Liver (tissue), 8 donors: ENCODE measurements at regions not wholly inside any gene's neighbourhood (a gene's known extent, or its start where the extent isn't known, plus 50 kb on each side); places are given as distances from the start of the nearest gene placed in this dataset.

Experiments used
- DNase-seq: peaks from one replicate; pipeline ENCODE4 v3.0.0-alpha.2; 2017; ENCODE audit warnings: low spot score
- H3K27ac ChIP-seq, 2 donors: one replicate each; pipeline ENCODE4 v1.7.0; 2013; ENCODE audit warnings: inconsistent platforms in 2 of 2, low read length in 2 of 2, control low read depth in 1 of 2, low read depth in 1 of 2, mild to moderate bottlenecking in 1 of 2
- H3K27me3 ChIP-seq, 4 donors: one replicate each; pipeline versions ENCODE4 v1.6.1 to v1.7.0; 2013; ENCODE audit warnings: low read length in 3 of 4, inconsistent platforms in 1 of 4, mild to moderate bottlenecking in 1 of 4, moderate library complexity in 1 of 4; ENCODE audit not compliant: control insufficient read depth in 4 of 4, insufficient read depth in 4 of 4
- H3K36me3 ChIP-seq, 4 donors: one replicate each; pipeline versions ENCODE4 v1.6.1 to v1.7.0; 2013; ENCODE audit warnings: low read length in 3 of 4, mild to moderate bottlenecking in 3 of 4, low read depth in 1 of 4, moderate library complexity in 1 of 4; ENCODE audit not compliant: control insufficient read depth in 4 of 4, insufficient read depth in 3 of 4
- H3K4me1 ChIP-seq, 4 donors: one replicate each; pipeline versions ENCODE4 v1.6.1 to v1.7.0; 2013; ENCODE audit warnings: low read length in 3 of 4, mild to moderate bottlenecking in 3 of 4, moderate library complexity in 1 of 4; ENCODE audit not compliant: control insufficient read depth in 4 of 4, insufficient read depth in 4 of 4
- H3K4me3 ChIP-seq, 3 donors: one replicate each; pipeline versions ENCODE4 v1.6.1 to v1.7.0; 2013; ENCODE audit warnings: low read length in 3 of 3, control low read depth in 1 of 3, low read depth in 1 of 3, mild to moderate bottlenecking in 1 of 3
- H3K9ac ChIP-seq, 2 donors: one replicate each; pipeline ENCODE4 v1.7.0; 2013; ENCODE audit warnings: low read length in 2 of 2, mild to moderate bottlenecking in 2 of 2, moderate library complexity in 2 of 2, control low read depth in 1 of 2, low read depth in 1 of 2
- H3K9me3 ChIP-seq, 4 donors: one replicate each; pipeline versions ENCODE4 v1.6.1 to v1.7.0; 2013; ENCODE audit warnings: low read length in 3 of 4; ENCODE audit not compliant: control insufficient read depth in 4 of 4
- ATF3 ChIP-seq: IDR thresholded peaks from 2 replicates; pipeline ENCODE4 v1.6.1; 2016; ENCODE audit warnings: antibody characterized with exemption
- CTCF ChIP-seq: fragments of 150-350 bp; IDR thresholded peaks from 2 replicates; pipeline ENCODE4 v1.5.1; 2017; ENCODE audit warnings: improper control_type of control experiment, low read depth, low read length; ENCODE audit not compliant: missing input control
- EGR1 ChIP-seq, 2 donors: IDR thresholded peaks; 2 replicates each; pipeline ENCODE4 v1.6.1; 2016 to 2018; ENCODE audit warnings: antibody characterized with exemption in 2 of 2, low read depth in 2 of 2
- FOXA1 ChIP-seq: IDR thresholded peaks from 2 replicates; pipeline ENCODE4 v1.6.1; 2016; ENCODE audit warnings: antibody characterized with exemption
- FOXA2 ChIP-seq: IDR thresholded peaks from 2 replicates; pipeline ENCODE4 v1.6.1; 2016; ENCODE audit warnings: antibody characterized with exemption
- GABPA ChIP-seq, 2 donors: IDR thresholded peaks in 1 of 2; conservative IDR thresholded peaks in 1 of 2; 2 replicates each; pipeline ENCODE4 v1.6.1; 2016; ENCODE audit warnings: antibody characterized with exemption in 2 of 2, mild to moderate bottlenecking in 1 of 2, moderate library complexity in 1 of 2
- HNF4A ChIP-seq, 2 donors: conservative IDR thresholded peaks; 2 replicates each; pipeline ENCODE4 v1.6.1; 2016; ENCODE audit warnings: antibody characterized with exemption in 2 of 2, mild to moderate bottlenecking in 2 of 2
- JUND ChIP-seq, 2 donors: IDR thresholded peaks; 2 replicates each; pipeline ENCODE4 v1.6.1; 2016; ENCODE audit warnings: antibody characterized with exemption in 2 of 2
- MAX ChIP-seq: IDR thresholded peaks from 2 replicates; pipeline ENCODE4 v1.6.1; 2016; ENCODE audit warnings: antibody characterized with exemption
- NR2F2 ChIP-seq: IDR thresholded peaks from 2 replicates; pipeline ENCODE4 v1.6.1; 2016; ENCODE audit warnings: antibody characterized with exemption
- RAD21 ChIP-seq, 2 donors: IDR thresholded peaks; 2 replicates each; pipeline ENCODE4 v1.6.1; 2016; ENCODE audit warnings: antibody characterized with exemption in 2 of 2, mild to moderate bottlenecking in 2 of 2
- REST ChIP-seq: IDR thresholded peaks from 2 replicates; pipeline ENCODE4 v1.6.1; 2016; ENCODE audit warnings: antibody characterized with exemption, mild to moderate bottlenecking
- RXRA ChIP-seq, 2 donors: IDR thresholded peaks; 2 replicates each; pipeline ENCODE4 v1.6.1; 2017 to 2018; ENCODE audit warnings: antibody characterized with exemption in 2 of 2, mild to moderate bottlenecking in 1 of 2
- SP1 ChIP-seq: IDR thresholded peaks from 2 replicates; pipeline ENCODE4 v1.6.1; 2018; ENCODE audit warnings: antibody characterized with exemption, mild to moderate bottlenecking
- TAF1 ChIP-seq: conservative IDR thresholded peaks from 2 replicates; pipeline ENCODE4 v1.6.1; 2016; ENCODE audit warnings: antibody characterized with exemption, mild to moderate bottlenecking
- YY1 ChIP-seq: IDR thresholded peaks from 2 replicates; pipeline ENCODE4 v1.6.1; 2016; ENCODE audit warnings: antibody characterized with exemption, mild to moderate bottlenecking
- ZBTB33 ChIP-seq: IDR thresholded peaks from 2 replicates; pipeline ENCODE4 v1.6.1; 2016; ENCODE audit warnings: antibody characterized with exemption
- WGBS: extraction: QIAGEN DNeasy Blood & Tissue Kit; methylation state at CpG from one replicate; pipeline ENCODE4 v1.1.7; 2013; 5-methylcytosine and 5-hydroxymethylcytosine counted together
- donor health status: healthy.
- donor health status: healthy.
- donor health status: healthy.
- donor health status: healthy.
- donor health status: healthy.

- no peak for DNase-seq
- WGBS = 84% methylated on average over 3 of the region's 3 CpGs
- Histone ChIP-seq H3K9ac (no peak overlapping the region), H3K36me3 (no peaks in the 10 kb centered on the region), H3K4me3 (no peak overlapping the region), H3K4me1 (peaks cover under 1 to 6% (median 2%) of the 10 kb centered on the region in 4 donors), H3K9me3 (no peaks in the 10 kb centered on the region), H3K27me3 (no peaks in the 10 kb centered on the region), H3K27ac (no peak overlapping the region)
- TF ChIP-seq CTCF = no peak
- no peak for TF ChIP-seq EGR1 (IDR thresholded peaks at IDR 0.05; ENCODE audit: low read depth in 2 of 2)
- TF ChIP-seq GABPA (IDR thresholded peaks at IDR 0.05 in 1 of 2, conservative IDR thresholded peaks at IDR 0.05 in 1 of 2) = no peak
- no peak for TF ChIP-seq RXRA (IDR thresholded peaks at IDR 0.05)
- TF ChIP-seq NR2F2 = no peak
- no peak for TF ChIP-seq REST
- no peak for TF ChIP-seq RAD21 (IDR thresholded peaks at IDR 0.05)
- TF ChIP-seq FOXA2 = no peak
- no peak for TF ChIP-seq JUND (IDR thresholded peaks at IDR 0.05)
- no peak for TF ChIP-seq MAX
- no peak for TF ChIP-seq FOXA1
- TF ChIP-seq SP1 = no peak
- no peak for TF ChIP-seq ATF3
- TF ChIP-seq ZBTB33 = no peak
- no peak for TF ChIP-seq HNF4A (conservative IDR thresholded peaks at IDR 0.05)
Observed at GRCh38 chr5:172528440-172528839, 74.1 kb upstream of the SH3PXD2B start.

GRCh38 chr5:172527559-172527958 is 73.2 kb upstream of the SH3PXD2B start:
- Histone ChIP-seq H3K9ac (no peak overlapping the region), H3K4me3 (no peak overlapping the region), H3K4me1 (no peaks in the 10 kb centered on the region), H3K27ac (no peak overlapping the region), H3K9me3 (no peaks in the 10 kb centered on the region), H3K27me3 (no peaks in the 10 kb centered on the region), H3K36me3 (no peaks in the 10 kb centered on the region)
- DNase-seq = no peak
- 71% methylated on average over 4 of the region's 4 CpGs for WGBS
- TF ChIP-seq YY1 (no peak), FOXA1 (no peak), RXRA (IDR thresholded peaks at IDR 0.05) (no peak), TAF1 (no peak), SP1 (no peak), CTCF (no peak), MAX (no peak), ZBTB33 (no peak), FOXA2 (no peak)
